ENCODE measurements at regions not wholly inside any gene's neighbourhood (a gene's known extent, or its start where the extent isn't known, plus 50 kb on each side); places are given as distances from the start of the nearest gene placed in this dataset.

- no peak overlapping the region for H3K4me3 ChIP-seq (ENCODE audit: low read length)
- H3K27ac ChIP-seq (ENCODE audit: low read length) = no peak overlapping the region
- no peaks in the 10 kb centered on the region for H3K36me3 ChIP-seq (ENCODE audit: control insufficient read depth, low read depth, low read length)
- no peaks in the 10 kb centered on the region for H3K4me1 ChIP-seq (ENCODE audit: control insufficient read depth, low read depth, low read length)
- no peaks in the 10 kb centered on the region for H3K27me3 ChIP-seq (ENCODE audit: control insufficient read depth, insufficient read depth, low read length)
- H3K9ac ChIP-seq (ENCODE audit: low read length) = no peak overlapping the region
- H3K9me3 ChIP-seq (ENCODE audit: control insufficient read depth, low read depth, low read length) = no peaks in the 10 kb centered on the region
These were observed 311.0 kb upstream of the IRX4 start for GRCh38 chr5:2193542-2194235.

DNA sequence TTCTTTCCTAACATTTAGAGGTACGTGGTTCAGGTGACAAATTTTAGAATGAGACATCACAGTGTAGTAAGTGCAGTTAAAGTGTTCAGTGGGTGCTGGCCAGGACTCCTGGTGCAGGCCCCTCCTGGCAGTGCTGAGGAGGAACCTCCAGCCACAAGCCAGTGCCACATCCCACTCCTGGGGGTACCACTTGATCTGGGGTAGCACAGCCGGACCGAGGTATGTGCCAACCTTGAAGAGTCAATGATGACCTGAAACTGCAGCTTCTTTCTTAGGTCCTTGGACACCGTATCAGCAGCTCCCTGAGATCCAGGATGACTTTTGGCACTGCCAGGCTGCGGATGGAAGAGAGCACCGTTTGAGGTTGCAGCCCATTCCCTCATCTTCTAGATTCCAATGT, 310.4 kb upstream of the IRX4 start:
- no peaks in the 10 kb centered on the region for H3K27me3 ChIP-seq (ENCODE audit: control insufficient read depth, insufficient read depth, low read length)
- H3K4me3 ChIP-seq (ENCODE audit: low read length) = no peak overlapping the region
- H3K9me3 ChIP-seq (ENCODE audit: control insufficient read depth, low read depth, low read length) = no peaks in the 10 kb centered on the region
- no peaks in the 10 kb centered on the region for H3K36me3 ChIP-seq (ENCODE audit: control insufficient read depth, low read depth, low read length)
- no peaks in the 10 kb centered on the region for H3K4me1 ChIP-seq (ENCODE audit: control insufficient read depth, low read depth, low read length)
- no peak overlapping the region for H3K27ac ChIP-seq (ENCODE audit: low read length)
- no peak overlapping the region for H3K9ac ChIP-seq (ENCODE audit: low read length)

GRCh38 chr5:2192496-2192895, 309.8 kb upstream of the IRX4 start:
- Histone ChIP-seq H3K27ac (ENCODE audit: low read length) (no peak overlapping the region), H3K9ac (ENCODE audit: low read length) (no peak overlapping the region), H3K4me3 (ENCODE audit: low read length) (no peak overlapping the region), H3K9me3 (ENCODE audit: control insufficient read depth, low read depth, low read length) (no peaks in the 10 kb centered on the region), H3K36me3 (ENCODE audit: control insufficient read depth, low read depth, low read length) (no peaks in the 10 kb centered on the region), H3K4me1 (ENCODE audit: control insufficient read depth, low read depth, low read length) (no peaks in the 10 kb centered on the region), H3K27me3 (ENCODE audit: control insufficient read depth, insufficient read depth, low read length) (no peaks in the 10 kb centered on the region)

- H3K4me1 ChIP-seq (ENCODE audit: control insufficient read depth, low read depth, low read length) = no peaks in the 10 kb centered on the region
- H3K36me3 ChIP-seq (ENCODE audit: control insufficient read depth, low read depth, low read length) = no peaks in the 10 kb centered on the region
- no peaks in the 10 kb centered on the region for H3K27me3 ChIP-seq (ENCODE audit: control insufficient read depth, insufficient read depth, low read length)
- no peak overlapping the region for H3K9ac ChIP-seq (ENCODE audit: low read length)
- H3K27ac ChIP-seq (ENCODE audit: low read length) = no peak overlapping the region
- H3K9me3 ChIP-seq (ENCODE audit: control insufficient read depth, low read depth, low read length) = no peaks in the 10 kb centered on the region
- no peak overlapping the region for H3K4me3 ChIP-seq (ENCODE audit: low read length)
These were observed 309.2 kb upstream of the IRX4 start for GRCh38 chr5:2191972-2192371.

DNA sequence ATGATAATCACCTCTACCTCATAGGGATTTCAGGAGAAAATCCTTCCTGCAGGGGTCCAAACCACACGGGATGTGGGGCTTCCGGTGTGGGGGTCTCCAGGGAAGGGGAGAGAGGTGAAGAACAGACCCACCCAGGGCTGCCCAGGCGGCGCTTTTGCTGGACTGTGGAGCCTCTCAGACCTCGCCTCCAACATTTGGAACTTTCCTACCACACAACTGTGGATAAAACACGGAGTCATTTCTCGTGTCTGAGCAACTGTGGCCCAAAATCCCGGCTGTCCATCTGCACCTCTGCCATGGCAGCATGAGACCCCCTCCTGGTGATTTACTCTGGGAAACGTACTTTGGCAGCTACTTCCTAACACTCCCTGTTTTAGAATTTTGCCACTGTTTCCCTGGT, 307.8 kb upstream of the IRX4 start:
- Histone ChIP-seq H3K36me3 (ENCODE audit: control insufficient read depth, low read depth, low read length) (no peaks in the 10 kb centered on the region), H3K4me3 (ENCODE audit: low read length) (no peak overlapping the region), H3K4me1 (ENCODE audit: control insufficient read depth, low read depth, low read length) (no peaks in the 10 kb centered on the region), H3K9me3 (ENCODE audit: control insufficient read depth, low read depth, low read length) (no peaks in the 10 kb centered on the region), H3K9ac (ENCODE audit: low read length) (no peak overlapping the region), H3K27me3 (ENCODE audit: control insufficient read depth, insufficient read depth, low read length) (no peaks in the 10 kb centered on the region), H3K27ac (ENCODE audit: low read length) (no peak overlapping the region)

- Histone ChIP-seq H3K4me1 (ENCODE audit: control insufficient read depth, low read depth, low read length) (no peaks in the 10 kb centered on the region), H3K36me3 (ENCODE audit: control insufficient read depth, low read depth, low read length) (no peaks in the 10 kb centered on the region)
These were observed 305.9 kb upstream of the IRX4 start for GRCh38 chr5:2188661-2189060.

DNA sequence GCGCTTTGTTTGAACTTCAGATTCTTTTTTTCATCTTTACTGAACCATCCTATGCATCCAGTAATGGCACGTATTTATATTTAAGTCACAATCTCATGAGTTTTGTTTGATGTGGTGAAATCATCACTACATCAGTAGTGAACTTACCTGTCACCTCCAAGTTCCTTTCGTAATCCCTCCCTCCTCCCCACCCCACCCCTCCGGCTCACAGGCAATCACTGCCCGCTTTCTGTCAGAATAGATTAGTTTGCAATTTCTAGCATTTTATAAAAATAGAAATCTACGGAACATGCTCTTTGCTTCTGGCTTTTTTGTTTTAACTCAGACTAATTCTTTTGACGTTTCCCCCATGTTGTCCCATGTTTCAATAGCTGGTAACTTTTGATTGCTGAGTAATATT, 305.4 kb upstream of the IRX4 start:
- no peaks in the 10 kb centered on the region for H3K36me3 ChIP-seq (ENCODE audit: control insufficient read depth, low read depth, low read length)
- H3K27me3 ChIP-seq (ENCODE audit: control insufficient read depth, insufficient read depth, low read length) = no peaks in the 10 kb centered on the region
- no peak overlapping the region for H3K9ac ChIP-seq (ENCODE audit: low read length)
- no peaks in the 10 kb centered on the region for H3K9me3 ChIP-seq (ENCODE audit: control insufficient read depth, low read depth, low read length)
- H3K4me3 ChIP-seq (ENCODE audit: low read length) = no peak overlapping the region
- no peak overlapping the region for H3K27ac ChIP-seq (ENCODE audit: low read length)
- no peaks in the 10 kb centered on the region for H3K4me1 ChIP-seq (ENCODE audit: control insufficient read depth, low read depth, low read length)

More at GRCh38 chr5:2188661-2189060, 305.9 kb upstream of the IRX4 start:
- Histone ChIP-seq H3K27me3 (ENCODE audit: control insufficient read depth, insufficient read depth, low read length) (no peaks in the 10 kb centered on the region), H3K9ac (ENCODE audit: low read length) (no peak overlapping the region), H3K9me3 (ENCODE audit: control insufficient read depth, low read depth, low read length) (no peaks in the 10 kb centered on the region), H3K27ac (ENCODE audit: low read length) (no peak overlapping the region), H3K4me3 (ENCODE audit: low read length) (no peak overlapping the region)

GRCh38 chr5:2187687-2188086, 305.0 kb upstream of the IRX4 start:
- no peak overlapping the region for H3K4me3 ChIP-seq (ENCODE audit: low read length)
- H3K4me1 ChIP-seq (ENCODE audit: control insufficient read depth, low read depth, low read length) = no peaks in the 10 kb centered on the region
- H3K27ac ChIP-seq (ENCODE audit: low read length) = no peak overlapping the region
- no peaks in the 10 kb centered on the region for H3K9me3 ChIP-seq (ENCODE audit: control insufficient read depth, low read depth, low read length)
- H3K36me3 ChIP-seq (ENCODE audit: control insufficient read depth, low read depth, low read length) = no peaks in the 10 kb centered on the region
- no peak overlapping the region for H3K9ac ChIP-seq (ENCODE audit: low read length)
- no peaks in the 10 kb centered on the region for H3K27me3 ChIP-seq (ENCODE audit: control insufficient read depth, insufficient read depth, low read length)

- H3K9ac ChIP-seq (ENCODE audit: low read length) = no peak overlapping the region
- no peaks in the 10 kb centered on the region for H3K36me3 ChIP-seq (ENCODE audit: control insufficient read depth, low read depth, low read length)
- H3K27ac ChIP-seq (ENCODE audit: low read length) = no peak overlapping the region
- no peaks in the 10 kb centered on the region for H3K27me3 ChIP-seq (ENCODE audit: control insufficient read depth, insufficient read depth, low read length)
- H3K4me1 ChIP-seq (ENCODE audit: control insufficient read depth, low read depth, low read length) = no peaks in the 10 kb centered on the region
- H3K9me3 ChIP-seq (ENCODE audit: control insufficient read depth, low read depth, low read length) = no peaks in the 10 kb centered on the region
- H3K4me3 ChIP-seq (ENCODE audit: low read length) = no peak overlapping the region
These were observed 304.4 kb upstream of the IRX4 start for GRCh38 chr5:2187156-2187555.

DNA sequence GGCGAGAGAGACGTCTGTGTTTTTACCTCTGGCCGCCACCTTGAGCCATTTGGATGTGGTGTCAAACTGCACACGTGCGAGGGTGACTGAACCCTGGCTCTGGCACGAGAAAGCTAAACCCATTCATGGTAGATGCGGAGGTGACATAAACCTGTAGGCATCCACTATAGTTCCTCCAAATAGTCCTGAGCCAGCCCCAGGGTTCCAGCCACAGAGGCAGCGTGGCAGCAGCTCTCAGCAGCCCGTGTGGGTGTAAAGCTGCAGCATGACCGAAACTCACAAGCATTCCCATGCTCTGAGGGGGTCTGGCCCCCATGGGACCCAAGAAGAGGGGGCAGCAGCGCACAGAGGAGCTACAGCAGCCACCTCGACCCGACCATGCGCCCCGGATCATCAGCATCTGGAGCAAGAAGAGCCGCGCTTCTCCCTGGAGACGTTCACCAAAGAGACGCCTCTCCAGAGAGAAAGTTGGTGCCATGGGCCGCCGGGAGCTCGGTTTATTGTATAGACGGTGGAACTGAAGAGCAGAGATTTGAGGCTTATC, 303.8 kb upstream of the IRX4 start:
- H3K36me3 ChIP-seq (ENCODE audit: control insufficient read depth, low read depth, low read length) = no peaks in the 10 kb centered on the region
- no peak overlapping the region for H3K9ac ChIP-seq (ENCODE audit: low read length)
- H3K9me3 ChIP-seq (ENCODE audit: control insufficient read depth, low read depth, low read length) = no peaks in the 10 kb centered on the region
- no peaks in the 10 kb centered on the region for H3K27me3 ChIP-seq (ENCODE audit: control insufficient read depth, insufficient read depth, low read length)
- H3K4me1 ChIP-seq (ENCODE audit: control insufficient read depth, low read depth, low read length) = no peaks in the 10 kb centered on the region
- no peak overlapping the region for H3K27ac ChIP-seq (ENCODE audit: low read length)
- no peak overlapping the region for H3K4me3 ChIP-seq (ENCODE audit: low read length)

- no peak overlapping the region for H3K4me3 ChIP-seq (ENCODE audit: low read length)
- no peaks in the 10 kb centered on the region for H3K27me3 ChIP-seq (ENCODE audit: control insufficient read depth, insufficient read depth, low read length)
- H3K9ac ChIP-seq (ENCODE audit: low read length) = no peak overlapping the region
- no peaks in the 10 kb centered on the region for H3K9me3 ChIP-seq (ENCODE audit: control insufficient read depth, low read depth, low read length)
- H3K36me3 ChIP-seq (ENCODE audit: control insufficient read depth, low read depth, low read length) = no peaks in the 10 kb centered on the region
- H3K4me1 ChIP-seq (ENCODE audit: control insufficient read depth, low read depth, low read length) = no peaks in the 10 kb centered on the region
- H3K27ac ChIP-seq (ENCODE audit: low read length) = no peak overlapping the region
These were observed 303.1 kb upstream of the IRX4 start for GRCh38 chr5:2185646-2186471.
